Mammary epithelial cell (primary cell): ENCODE measurements at regions not wholly inside any gene's neighbourhood (a gene's known extent, or its start where the extent isn't known, plus 50 kb on each side); places are given as distances from the start of the nearest gene placed in this dataset.

Source experiments
- EZH2 ChIP-seq: IDR thresholded peaks from 2 replicates; pipeline ENCODE4 v1.6.1; 2012; ENCODE audit warnings: low read length, inconsistent platforms, borderline replicate concordance
- TF ChIP-seq, protein P1 (sequence below), 2 donors: IDR thresholded peaks in 1 of 2; conservative IDR thresholded peaks in 1 of 2; 2 replicates each; pipeline ENCODE4 v1.5.1; 2011 to 2012; ENCODE audit warnings: inconsistent platforms in 2 of 2, low read length in 2 of 2, mild to moderate bottlenecking in 2 of 2, control low read depth in 1 of 2, low read depth in 1 of 2; ENCODE audit not compliant: insufficient read depth in 1 of 2; ENCODE audit errors: extremely low read depth in 1 of 2

DNA sequence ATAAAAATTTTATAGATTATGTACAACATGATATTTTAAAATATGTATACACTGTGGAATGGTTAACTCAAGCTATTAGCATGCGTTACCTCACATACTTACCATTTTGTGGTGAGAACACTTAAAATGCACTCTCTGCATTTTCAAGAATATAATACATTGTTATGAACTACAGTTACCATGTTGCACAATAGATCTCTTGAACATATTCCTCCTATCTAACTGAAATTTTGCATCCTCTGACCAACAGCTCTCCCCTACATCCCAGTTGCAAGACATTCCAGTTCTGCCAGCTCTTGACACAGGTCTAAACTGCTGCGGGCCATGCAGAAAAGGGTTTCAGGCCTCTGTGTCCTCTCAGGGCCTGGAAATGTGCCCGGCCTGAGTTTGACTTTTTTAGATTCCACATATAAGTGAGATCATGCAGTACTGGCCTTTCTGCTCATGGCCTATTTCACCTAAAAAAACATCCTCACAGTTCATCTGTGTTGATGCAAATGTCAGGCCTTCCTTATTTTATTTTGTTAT lies 113.7 kb downstream of the CDCA7 start:
- TF ChIP-seq EZH2 = no peak
- TF ChIP-seq, protein P1, sequence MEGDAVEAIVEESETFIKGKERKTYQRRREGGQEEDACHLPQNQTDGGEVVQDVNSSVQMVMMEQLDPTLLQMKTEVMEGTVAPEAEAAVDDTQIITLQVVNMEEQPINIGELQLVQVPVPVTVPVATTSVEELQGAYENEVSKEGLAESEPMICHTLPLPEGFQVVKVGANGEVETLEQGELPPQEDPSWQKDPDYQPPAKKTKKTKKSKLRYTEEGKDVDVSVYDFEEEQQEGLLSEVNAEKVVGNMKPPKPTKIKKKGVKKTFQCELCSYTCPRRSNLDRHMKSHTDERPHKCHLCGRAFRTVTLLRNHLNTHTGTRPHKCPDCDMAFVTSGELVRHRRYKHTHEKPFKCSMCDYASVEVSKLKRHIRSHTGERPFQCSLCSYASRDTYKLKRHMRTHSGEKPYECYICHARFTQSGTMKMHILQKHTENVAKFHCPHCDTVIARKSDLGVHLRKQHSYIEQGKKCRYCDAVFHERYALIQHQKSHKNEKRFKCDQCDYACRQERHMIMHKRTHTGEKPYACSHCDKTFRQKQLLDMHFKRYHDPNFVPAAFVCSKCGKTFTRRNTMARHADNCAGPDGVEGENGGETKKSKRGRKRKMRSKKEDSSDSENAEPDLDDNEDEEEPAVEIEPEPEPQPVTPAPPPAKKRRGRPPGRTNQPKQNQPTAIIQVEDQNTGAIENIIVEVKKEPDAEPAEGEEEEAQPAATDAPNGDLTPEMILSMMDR (conservative IDR thresholded peaks at IDR 0.05 in 1 of 2, IDR thresholded peaks at IDR 0.05 in 1 of 2; ENCODE audit: extremely low read depth in 1 of 2, insufficient read depth in 1 of 2, low read depth in 1 of 2, low read length in 2 of 2) = no peak
